GM18873 (cell line): ENCODE measurements at regions not wholly inside any gene's neighbourhood (a gene's known extent, or its start where the extent isn't known, plus 50 kb on each side); places are given as distances from the start of the nearest gene placed in this dataset.
"Not testable (repeated sequence)": the region's sequence is repeated elsewhere in the genome, so short reads cannot be mapped to it uniquely, and the experiment has no call there.

Source experiments
- ATAC-seq: cut with Tn5 transposase; IDR thresholded peaks from one replicate; pipeline ENCODE4 v1.9.1; 2021; ENCODE audit warnings: mild to moderate bottlenecking, moderate library complexity, moderate number of reproducible peaks; ENCODE audit not compliant: unreplicated experiment, low FRiP score

DNA sequence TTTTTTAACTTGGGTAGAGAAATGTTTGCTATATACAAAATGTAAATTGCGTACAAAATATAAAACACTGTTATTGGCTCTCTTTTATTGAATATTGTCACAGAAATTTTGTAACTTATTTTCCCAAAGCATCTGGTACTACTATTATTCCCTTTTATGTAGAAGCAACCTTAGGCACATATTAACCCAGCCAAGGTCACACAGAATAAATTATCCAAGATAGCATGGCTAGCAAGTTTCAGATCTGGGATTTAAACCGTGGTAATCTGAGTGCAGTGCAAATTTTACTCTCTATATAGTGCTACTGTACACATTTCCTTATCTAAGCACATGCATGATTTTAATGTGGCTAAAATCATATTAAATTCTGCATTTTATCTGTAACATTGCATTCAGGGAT lies 1190.5 kb upstream of the LRRTM3 start:
- ATAC-seq = no peak

DNA sequence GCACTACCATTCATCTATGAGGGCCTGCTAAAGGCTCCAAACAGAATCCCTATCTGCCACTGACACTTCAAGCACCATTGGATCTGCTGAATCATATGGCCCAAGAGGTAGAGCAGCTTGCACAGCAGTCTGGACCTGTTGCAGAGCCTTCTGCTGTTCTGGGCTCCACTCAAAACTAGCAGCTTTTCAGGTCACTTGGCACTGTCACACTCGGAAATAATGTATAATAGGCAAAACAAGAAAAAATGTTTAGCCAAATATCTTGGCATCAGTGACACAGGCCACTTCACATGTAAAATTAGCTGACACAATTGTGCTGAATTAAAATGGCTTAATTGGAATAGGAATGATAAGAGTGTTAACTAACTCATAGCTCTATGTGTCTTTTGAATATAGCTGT lies 1182.9 kb upstream of the LRRTM3 start:
- ATAC-seq = no peak

DNA sequence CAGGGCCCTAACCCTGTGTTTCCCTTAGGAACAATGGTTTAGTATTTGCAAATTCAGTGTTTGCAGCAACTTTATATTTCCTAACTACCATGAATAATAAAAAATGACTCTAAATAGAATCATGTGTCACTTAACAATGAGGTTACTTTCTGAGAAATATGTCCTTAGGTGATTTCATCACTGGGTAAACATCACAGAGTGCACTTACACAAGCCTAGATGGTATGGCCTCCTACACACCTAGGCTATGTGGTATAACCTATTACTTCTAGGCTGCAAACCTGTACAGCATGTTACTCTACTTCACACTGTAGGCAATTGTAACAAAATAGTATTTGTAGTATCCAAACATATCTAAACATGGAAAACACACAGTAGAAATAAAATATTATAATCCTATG lies 1174.6 kb upstream of the LRRTM3 start:
- no peak for ATAC-seq

DNA sequence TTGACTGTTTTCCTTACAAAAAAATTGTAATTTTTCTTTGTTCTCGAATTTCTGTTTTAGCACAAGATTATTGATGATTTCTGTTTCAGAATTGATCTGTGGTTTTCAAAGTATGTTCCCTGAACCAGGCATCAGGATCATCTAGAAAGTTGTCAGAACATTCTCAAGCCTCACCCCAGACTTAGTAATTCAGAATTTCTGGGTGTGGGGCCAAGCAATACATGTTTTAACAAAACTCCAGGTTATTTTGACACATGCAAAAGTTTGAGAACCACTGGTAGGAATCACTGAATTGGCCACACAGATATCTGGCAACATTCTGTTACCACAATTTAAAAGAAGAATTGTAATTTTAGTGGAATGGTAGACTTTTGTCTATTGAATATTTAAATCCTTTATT lies 1173.9 kb upstream of the LRRTM3 start:
- no peak for ATAC-seq

DNA sequence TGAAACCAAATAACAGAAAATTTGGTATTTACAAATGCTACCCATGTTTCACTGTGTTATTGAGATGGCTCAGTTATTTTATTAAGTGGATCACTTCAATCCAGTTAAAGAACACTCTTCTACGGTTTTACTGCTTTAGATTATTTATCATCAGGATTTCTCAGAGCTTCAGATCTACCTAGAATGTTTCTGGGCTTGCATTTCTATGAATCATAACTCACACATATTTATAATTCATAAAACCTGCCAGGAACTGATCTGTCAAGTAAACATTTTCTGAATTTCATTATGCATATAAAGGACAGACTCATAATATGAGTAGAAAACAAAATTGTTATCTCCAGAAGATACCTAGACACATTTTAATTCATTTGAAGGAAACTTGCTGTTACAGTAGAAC lies 1172.3 kb upstream of the LRRTM3 start:
- ATAC-seq = no peak

DNA sequence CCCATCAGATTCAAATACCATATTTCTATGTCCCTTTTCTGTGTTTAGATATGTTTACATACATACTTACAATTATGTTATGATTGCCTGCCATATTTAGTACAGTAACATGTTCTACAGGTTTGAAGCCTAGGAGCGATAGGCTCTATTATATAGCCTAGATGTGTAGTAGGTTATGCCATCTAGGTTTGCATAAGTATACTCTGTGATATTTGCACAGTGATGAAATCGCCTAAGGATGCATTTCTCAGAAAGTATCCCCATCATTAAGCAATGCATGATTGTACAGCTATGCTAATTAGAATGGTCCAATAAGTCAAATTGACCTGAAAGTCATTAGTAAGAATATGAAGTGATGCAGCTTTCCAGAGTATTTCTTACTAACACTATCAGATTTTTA lies 1171.7 kb upstream of the LRRTM3 start:
- ATAC-seq = no peak

DNA sequence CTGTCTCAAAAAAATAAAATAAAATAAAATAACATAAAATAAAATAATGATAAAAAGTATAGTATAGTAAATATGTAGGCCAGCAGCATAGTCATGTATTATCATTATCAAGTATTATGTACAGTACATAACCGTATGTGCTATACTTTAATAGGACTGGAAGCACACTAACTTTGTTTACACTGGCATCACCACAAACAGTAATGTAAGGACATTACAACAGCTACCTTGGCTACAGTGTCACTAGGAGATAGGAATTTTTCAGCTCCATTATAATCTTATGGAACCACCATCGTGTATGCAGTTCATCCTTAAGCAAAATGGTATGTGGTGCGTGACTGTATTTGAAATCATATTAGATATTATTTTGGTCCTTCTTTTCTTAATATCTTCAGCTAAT lies 1163.5 kb upstream of the LRRTM3 start:
- ATAC-seq = no peak

DNA sequence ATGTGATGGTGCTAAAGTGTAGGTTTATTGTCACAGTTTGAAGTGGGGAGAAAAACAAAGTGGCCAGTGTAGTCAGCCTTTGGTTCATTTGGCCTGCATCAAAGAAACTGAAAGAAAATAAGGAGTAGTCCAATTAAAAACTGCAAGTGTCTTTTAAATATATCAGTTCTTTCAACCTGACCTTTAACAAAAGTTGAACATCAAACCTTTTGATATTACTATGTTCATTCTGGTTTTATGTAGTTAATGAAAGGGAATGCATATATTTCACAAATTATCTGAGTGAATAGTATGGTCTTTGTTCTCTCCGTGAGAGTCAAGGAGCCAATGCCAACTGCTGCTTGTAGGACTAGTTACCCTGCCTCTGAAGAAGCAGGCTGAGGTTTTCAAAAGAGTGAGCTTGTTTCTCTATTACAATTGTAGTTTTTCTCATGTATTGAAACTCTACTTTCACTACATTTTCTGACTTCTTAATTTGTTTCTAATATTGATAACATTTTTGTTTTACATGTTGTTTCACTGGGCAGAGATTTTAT lies 1160.8 kb upstream of the LRRTM3 start:
- ATAC-seq = no peak

DNA sequence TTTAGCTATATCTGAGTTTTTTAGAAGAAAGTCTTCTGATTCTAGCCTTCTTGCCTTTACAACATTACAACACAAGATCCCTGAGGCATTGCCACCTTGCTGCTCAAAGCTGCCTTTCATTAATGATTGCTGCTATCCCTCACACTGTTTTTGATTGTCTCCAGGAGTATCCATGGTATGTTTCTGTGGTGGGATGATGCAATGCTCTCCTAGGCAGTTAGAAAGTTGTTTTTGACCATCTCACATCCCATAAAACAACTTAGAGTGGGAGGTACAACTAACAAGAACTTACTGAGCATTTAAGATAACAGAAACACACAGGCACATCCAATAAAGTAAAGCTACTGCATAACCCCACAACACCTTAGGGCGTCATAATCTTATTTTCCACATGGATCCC lies 1156.0 kb upstream of the LRRTM3 start:
- no peak for ATAC-seq

DNA sequence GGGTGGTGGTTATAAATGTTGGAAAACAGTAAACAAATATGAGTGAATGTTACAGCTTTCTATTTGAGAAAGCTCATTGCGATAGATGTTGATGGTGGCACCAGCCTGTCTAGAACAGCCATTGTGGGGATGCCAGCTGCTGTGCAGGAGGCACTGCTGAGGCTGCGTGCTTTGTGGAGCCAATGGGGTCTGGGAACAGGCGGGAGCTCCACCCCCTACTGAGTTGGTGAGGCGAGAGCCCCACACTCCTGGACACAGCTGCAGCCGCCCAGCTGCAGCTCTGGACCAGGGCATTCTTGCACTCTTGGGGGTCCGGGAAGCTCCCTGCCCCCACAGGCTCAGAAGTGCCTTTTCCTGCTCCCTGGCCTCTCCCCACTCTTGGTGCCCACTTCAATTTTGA lies 1147.1 kb upstream of the LRRTM3 start:
- ATAC-seq = no peak

DNA sequence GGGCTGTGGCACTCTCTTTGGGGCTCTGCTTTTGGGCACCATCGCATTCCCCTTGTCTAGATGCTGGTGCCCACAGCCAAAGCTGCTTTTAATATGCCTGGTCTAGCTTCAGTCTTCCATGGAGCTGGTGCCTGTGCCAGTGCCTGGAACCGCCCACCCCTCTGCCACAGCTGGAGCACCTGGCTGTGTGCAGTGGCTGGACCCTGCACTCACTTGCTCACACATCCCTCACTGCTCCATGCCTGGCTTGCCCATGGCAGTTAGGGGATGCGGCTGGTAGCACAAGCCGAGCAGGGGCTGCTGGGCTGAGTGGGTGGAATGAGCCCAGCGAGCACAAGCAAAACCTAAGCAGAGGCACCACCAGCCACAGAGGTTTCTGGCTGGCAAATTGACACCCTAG lies 1145.9 kb upstream of the LRRTM3 start:
- no peak for ATAC-seq

DNA sequence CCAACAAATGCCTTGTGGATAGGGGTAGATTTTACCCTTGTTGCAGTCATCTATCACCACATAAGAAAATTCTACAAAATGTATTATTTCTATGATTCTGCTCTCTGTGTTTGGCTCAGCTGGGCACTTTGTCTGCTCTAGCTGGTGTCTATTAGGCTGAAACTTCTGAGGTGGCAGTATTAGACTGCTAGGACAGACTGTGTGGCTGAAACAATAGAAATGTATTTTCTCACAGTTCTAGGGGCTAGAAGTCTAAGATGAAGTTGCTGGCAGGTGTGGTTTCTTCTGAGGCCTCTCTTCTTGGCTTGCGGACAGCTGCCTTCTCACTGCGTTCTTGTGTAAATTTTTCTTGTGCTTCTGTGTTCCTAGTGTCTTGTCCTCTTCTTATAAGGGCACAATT lies 1139.6 kb upstream of the LRRTM3 start:
- no peak for ATAC-seq

DNA sequence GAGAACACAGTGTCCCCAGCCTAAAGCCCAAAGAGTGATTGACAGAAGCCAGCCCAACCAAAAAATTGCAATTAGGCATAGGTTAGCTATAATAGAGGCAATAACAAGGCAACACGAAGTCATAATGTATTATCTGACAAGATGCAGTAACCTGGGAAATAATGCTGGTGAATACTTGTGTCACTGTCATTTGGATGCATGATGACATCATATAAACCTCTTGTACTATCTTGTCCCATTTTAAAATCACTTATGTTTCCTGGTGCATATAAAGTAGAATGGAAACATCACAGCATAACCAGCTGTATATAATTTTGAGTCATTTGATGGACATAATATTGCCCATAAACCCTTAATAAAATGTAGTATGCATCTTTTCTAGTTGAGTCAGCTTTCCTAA lies 1138.3 kb upstream of the LRRTM3 start:
- ATAC-seq = no peak

DNA sequence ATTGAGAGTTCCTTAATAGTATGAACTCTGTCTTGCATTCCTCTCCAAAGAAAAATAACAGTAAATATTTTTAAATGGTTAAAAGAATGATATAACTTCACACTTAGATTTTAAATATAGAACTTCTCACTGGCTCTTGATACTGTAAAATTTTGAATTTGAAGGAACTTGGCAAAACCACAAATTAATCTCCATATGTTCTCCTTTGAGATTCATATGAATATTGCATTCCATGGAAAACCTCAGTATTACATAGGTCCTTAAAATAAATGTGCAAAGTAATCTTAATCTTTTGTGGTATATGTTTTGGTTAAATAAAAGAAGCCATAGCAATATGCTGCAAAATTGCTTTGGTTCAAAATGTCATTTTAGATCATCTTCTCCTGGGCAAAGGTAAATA lies 1137.6 kb upstream of the LRRTM3 start:
- no peak for ATAC-seq

DNA sequence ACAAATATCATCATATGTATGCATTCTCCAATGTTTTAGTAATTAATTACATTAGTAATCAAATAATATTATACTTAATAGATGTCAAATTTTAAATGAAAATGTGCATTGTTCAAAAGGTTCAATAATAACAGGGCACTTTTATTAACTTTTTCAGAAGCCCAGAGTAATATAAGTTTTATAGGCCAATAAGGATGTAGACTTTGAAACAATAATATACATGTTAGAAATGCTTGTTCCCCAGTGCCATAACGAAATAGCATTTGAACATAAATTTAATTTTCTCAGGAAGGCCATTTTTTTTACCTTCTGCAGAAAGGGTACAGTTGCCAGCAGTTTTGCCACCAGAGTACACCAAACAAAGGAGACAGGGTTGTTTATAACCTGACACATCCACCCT lies 1133.9 kb upstream of the LRRTM3 start:
- no peak for ATAC-seq

DNA sequence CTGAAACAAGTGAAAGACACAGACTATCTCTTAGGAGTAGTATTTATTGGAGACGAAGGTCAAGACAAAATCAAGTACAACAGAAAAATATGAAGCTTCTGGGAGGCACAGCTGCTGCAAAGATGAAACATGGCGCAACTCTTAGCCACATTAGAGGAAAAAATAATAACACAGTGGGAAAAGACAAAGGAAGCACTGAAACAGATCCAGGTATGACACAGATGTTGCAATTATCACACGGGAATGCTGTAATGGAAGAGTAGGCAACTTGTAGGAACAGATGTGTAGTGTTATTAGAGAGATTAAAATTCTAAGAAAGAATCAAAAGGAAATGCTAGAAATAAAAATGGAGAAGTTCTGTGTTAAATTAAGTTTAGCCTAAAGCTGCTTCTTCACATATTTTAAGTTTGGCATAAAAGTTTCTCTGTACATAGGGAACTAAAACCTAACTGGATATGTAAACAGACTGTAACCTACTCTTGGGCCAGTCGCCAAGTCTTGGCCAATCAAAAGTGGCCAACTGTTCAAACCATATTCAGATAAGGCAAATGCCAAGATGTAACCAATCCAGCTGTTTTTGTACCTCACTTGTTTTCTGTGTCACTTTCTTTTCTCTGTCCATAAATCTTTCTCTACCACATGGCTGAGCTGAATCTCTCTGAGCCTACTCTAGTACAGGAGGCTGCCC lies 1132.0 kb upstream of the LRRTM3 start:
- ATAC-seq = no peak

DNA sequence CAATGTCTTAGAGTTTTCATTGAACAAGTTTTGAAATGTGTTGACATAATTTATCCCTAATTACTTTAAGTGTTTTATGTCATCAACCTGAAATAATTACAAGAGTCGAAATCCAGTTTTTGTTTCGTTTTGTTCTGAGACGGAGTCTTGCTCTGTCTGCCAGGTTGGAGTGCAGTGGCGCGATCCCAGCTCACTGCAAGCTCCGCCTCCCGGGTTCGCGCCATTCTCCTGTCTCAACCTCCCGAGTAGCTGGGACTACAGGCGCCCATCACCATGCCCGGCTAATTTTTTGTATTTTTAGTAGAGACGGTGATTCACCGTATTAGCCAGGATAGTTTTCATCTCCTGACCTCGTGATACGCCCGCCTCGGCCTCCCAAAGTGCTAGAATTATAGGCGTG lies 1131.0 kb upstream of the LRRTM3 start:
- ATAC-seq = not testable (repeated sequence)

DNA sequence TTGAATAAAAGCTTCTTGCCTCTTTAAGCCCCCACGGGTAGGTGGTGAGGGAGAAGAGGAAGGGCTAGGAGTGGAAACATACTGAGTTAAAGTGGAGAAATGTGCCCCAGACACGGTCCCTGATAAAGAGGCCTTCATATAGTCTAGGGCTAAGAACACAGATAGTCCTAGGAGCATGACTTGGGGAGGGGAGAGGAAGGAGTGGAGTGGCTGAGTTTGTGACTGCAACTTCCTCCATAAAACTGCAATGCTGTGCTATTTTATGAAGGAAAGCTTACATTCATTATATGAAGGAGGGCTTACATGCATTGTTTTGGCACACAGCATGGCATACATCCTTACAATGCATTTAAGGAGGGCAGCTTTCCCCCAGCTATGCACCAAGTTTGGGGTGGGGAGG lies 1129.4 kb upstream of the LRRTM3 start:
- no peak for ATAC-seq

DNA sequence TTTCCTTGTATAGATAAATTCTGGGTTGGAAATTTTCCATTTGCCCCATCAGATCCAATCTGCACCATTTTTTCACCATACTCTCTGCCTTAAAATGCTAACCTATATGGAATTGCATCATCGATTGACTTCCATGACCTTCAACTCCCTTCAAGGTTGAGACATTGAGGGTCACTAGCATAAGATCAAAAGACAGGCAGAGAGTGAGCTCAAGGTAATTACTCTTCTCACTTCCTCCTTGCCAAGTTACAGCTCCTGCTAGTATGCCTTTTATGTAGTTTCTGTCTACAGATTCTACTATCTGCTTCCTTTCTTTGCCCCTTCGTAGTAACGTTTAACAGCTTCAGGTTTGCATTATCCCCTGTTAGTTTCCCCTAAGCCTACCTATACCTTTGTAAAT lies 1127.7 kb upstream of the LRRTM3 start:
- no peak for ATAC-seq

DNA sequence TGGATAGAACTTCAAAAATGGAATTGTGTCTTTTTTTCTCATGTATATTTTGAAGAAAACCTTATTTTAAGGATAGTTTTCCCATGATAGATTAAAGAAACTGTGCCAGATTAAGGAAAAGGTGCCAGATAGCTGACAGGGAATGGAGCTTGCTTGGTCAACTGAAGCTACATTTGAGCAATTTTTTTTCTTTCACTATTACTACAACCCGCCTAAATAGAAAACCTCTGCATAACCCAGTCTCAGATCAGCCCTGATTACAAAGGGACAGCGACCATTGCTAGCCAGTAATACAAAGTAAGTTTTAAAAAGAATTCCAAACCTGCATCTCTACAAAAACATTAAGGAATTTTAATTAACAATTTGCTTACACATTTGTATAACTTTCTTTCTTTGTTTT lies 1123.4 kb upstream of the LRRTM3 start:
- ATAC-seq = no peak

DNA sequence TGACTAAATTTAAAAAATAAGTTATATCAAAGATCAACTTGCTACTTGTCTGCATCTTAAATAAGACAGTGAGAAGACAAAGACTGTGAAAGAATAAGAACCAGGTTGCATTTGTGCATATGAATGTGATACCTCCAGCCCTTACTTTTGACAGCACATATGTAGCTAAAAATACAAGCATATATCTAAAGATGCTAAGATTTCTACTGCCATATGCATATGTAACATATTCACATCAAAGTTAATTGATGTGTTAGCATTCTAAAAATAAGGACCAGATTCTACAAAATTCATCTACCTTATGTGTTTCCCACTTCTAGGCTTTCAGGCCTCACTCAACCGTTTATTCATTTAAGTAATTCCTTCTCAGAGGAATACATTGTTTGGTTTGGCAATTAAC lies 1120.3 kb upstream of the LRRTM3 start:
- no peak for ATAC-seq

DNA sequence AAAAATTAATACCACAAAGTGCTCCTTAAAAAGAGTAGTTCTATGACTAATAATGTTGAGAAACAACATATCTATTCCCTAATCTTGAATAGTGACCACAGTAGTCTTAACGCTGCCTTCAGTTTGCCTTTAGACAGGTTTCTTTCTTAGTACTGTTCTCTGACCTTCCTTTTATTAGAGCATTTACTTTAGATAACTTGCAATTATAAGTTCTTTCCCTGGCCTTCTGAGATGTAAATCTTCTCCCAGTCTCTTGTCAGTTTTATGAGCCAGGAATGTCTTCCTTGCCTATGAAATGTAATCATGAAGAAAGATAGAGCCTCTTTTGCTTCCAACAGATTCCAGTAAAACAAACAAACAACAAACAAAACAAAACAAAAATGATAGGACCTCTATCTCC lies 1119.8 kb upstream of the LRRTM3 start:
- ATAC-seq = no peak
